Activated naive CD8-positive, alpha-beta T cell (primary cell): ENCODE measurements at regions not wholly inside any gene's neighbourhood (a gene's known extent, or its start where the extent isn't known, plus 50 kb on each side); places are given as distances from the start of the nearest gene placed in this dataset.
"Not testable (repeated sequence)": the region's sequence is repeated elsewhere in the genome, so short reads cannot be mapped to it uniquely, and the experiment has no call there.

ENCODE experiments used
- H3K27ac Mint-ChIP-seq: one replicate; pipeline ENCODE4 v1.8.0; 2021; ENCODE audit warnings: mixed read lengths
- H3K27me3 Mint-ChIP-seq: one replicate; pipeline ENCODE4 v1.8.0; 2021; ENCODE audit warnings: mixed read lengths
- H3K36me3 Mint-ChIP-seq: one replicate; pipeline ENCODE4 v1.8.0; 2021; ENCODE audit warnings: mixed read lengths
- H3K4me1 Mint-ChIP-seq: one replicate; pipeline ENCODE4 v1.8.0; 2021; ENCODE audit warnings: low read depth, mixed read lengths
- H3K4me3 Mint-ChIP-seq: one replicate; pipeline ENCODE4 v1.8.0; 2021; ENCODE audit warnings: mild to moderate bottlenecking, mixed read lengths
- H3K9me3 Mint-ChIP-seq: one replicate; pipeline ENCODE4 v1.8.0; 2021; ENCODE audit warnings: low read depth, mixed read lengths

DNA sequence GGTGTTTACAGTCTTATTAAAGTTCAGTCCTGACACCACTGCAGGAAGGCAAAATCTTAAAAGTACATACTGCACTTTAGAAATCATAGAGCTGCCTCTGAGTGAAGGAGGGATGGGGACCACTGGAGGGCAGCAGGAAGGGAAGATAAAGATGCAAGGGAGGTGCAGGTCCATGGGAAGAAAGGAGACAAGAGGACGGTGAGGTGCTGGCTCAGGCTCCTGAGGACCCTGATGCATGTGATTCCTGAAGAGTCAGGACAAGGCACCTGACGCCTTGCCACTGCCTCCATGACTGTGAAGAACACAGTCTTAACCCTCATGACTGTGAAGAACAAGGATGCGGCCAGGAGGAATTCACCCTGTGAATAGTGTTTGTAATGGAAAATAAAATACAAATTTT, 116.2 kb upstream of the NPAS2 start:
- Mint-ChIP-seq H3K9me3 (peaks cover 4% of the 10 kb centered on the region), H3K4me3 (no peak overlapping the region), H3K27ac (no peak overlapping the region), H3K27me3 (peaks cover 1% of the 10 kb centered on the region), H3K36me3 (no peaks in the 10 kb centered on the region), H3K4me1 (peaks cover 17% of the 10 kb centered on the region)

GRCh38 chr2:100704156-100704555, 115.8 kb upstream of the NPAS2 start:
- Mint-ChIP-seq H3K36me3 (no peaks in the 10 kb centered on the region), H3K9me3 (peaks cover 4% of the 10 kb centered on the region), H3K4me1 (peaks cover 17% of the 10 kb centered on the region), H3K27me3 (peaks cover 1% of the 10 kb centered on the region), H3K4me3 (no peak overlapping the region), H3K27ac (no peak overlapping the region)

GRCh38 chr2:100704711-100705110, 115.2 kb upstream of the NPAS2 start:
- Mint-ChIP-seq H3K27me3 (peaks cover 1% of the 10 kb centered on the region), H3K36me3 (no peaks in the 10 kb centered on the region), H3K27ac (no peak overlapping the region), H3K4me3 (no peak overlapping the region), H3K9me3 (peaks cover 4% of the 10 kb centered on the region), H3K4me1 (peaks cover 17% of the 10 kb centered on the region)

GRCh38 chr2:100707016-100707947, 112.7 kb upstream of the NPAS2 start:
- no peaks in the 10 kb centered on the region for H3K27me3 Mint-ChIP-seq
- H3K36me3 Mint-ChIP-seq, result no peaks in the 10 kb centered on the region
- no peak overlapping the region for H3K27ac Mint-ChIP-seq
- H3K4me1 Mint-ChIP-seq, result peaks cover 17% of the 10 kb centered on the region
- H3K9me3 Mint-ChIP-seq, result no peaks in the 10 kb centered on the region
- H3K4me3 Mint-ChIP-seq, result no peak overlapping the region

GRCh38 chr2:100708333-100708732, 111.6 kb upstream of the NPAS2 start:
- H3K27me3 Mint-ChIP-seq, result no peaks in the 10 kb centered on the region
- H3K4me3 Mint-ChIP-seq, result no peak overlapping the region
- H3K27ac Mint-ChIP-seq, result no peak overlapping the region
- peaks cover 17% of the 10 kb centered on the region for H3K4me1 Mint-ChIP-seq
- H3K36me3 Mint-ChIP-seq, result no peaks in the 10 kb centered on the region
- H3K9me3 Mint-ChIP-seq, result no peaks in the 10 kb centered on the region

DNA sequence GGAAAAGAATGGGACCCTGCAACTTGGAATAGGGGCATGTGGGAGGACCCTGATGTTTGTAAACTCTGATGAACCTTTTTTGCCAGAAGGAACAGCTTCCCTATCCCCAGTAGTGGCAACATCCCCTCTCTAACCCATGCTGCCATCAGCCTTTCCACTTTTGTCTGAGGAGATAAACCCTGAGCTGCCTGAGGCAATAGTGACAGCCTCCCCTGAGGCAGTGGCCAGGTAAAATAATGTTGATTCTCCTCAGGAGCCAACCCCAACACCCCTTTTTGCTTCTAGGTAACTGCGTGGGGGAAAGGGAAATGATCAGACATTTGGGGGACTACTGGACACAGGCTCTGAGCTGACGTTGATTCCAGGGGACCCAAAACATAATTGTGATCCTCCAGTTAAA, 106.8 kb upstream of the NPAS2 start:
- no peak overlapping the region for H3K27ac Mint-ChIP-seq
- no peaks in the 10 kb centered on the region for H3K9me3 Mint-ChIP-seq

DNA sequence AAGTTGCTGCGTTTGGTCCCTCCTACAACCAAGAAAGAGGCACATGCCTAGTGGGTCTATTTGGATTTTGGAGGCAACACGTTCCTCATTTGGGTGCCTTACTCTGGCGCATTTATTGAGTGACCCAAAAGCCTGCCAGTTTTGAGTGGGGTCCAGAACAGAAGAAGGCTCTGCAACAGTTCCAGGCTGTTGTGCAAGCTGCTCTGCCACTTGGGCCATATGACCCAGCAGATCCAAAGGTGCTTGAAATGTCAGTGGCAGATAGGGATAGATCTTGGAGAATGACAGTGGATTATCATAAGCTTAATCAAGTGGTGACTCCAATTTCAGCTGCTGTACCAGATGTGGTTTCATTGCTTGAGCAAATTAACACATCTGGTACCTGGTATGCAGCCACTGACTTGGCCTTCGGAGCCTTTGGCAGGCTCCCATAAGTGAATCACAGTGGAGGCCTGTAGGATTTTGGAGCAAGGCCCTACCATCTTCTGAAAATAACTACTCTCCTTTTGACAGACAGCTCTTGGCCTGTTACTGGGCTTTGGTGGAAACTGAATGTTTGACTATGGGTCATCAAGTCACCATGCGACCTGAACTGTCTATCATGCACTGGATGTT, 105.4 kb upstream of the NPAS2 start:
- not testable (repeated sequence) for H3K27ac Mint-ChIP-seq, H3K4me3 Mint-ChIP-seq, H3K4me1 Mint-ChIP-seq, H3K36me3 Mint-ChIP-seq, H3K9me3 Mint-ChIP-seq, H3K27me3 Mint-ChIP-seq

More for the DNA sequence above, 106.8 kb upstream of the NPAS2 start:
- H3K4me1 Mint-ChIP-seq, result peaks cover 1% of the 10 kb centered on the region
- H3K27me3 Mint-ChIP-seq, result no peaks in the 10 kb centered on the region
- no peak overlapping the region for H3K4me3 Mint-ChIP-seq
- H3K36me3 Mint-ChIP-seq, result peaks cover 2% of the 10 kb centered on the region

DNA sequence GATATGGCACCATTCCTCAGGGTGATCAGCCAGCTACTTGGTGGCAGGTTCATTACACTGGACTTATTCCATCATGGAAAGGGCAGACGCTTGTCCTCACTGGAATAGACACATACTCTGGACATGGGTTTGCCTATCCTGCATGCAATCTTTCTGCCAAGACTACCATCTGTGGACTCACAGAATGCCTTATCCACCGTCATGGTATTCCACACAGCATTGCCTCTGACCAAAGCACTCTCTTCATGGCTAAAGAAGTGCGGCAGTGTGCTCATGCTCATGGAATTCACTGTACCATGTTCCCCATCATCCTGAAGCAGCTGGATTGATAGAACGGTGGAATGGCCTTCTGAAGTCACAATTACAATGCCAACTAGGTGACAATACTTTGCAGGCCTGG, 104.1 kb upstream of the NPAS2 start:
- not testable (repeated sequence) for H3K27ac Mint-ChIP-seq, H3K36me3 Mint-ChIP-seq, H3K4me1 Mint-ChIP-seq, H3K9me3 Mint-ChIP-seq, H3K27me3 Mint-ChIP-seq, H3K4me3 Mint-ChIP-seq

GRCh38 chr2:100716581-100716980, 103.4 kb upstream of the NPAS2 start:
- H3K36me3 Mint-ChIP-seq, result peaks cover 2% of the 10 kb centered on the region
- no peak overlapping the region for H3K4me3 Mint-ChIP-seq
- H3K27ac Mint-ChIP-seq, result no peak overlapping the region
- H3K4me1 Mint-ChIP-seq, result no peaks in the 10 kb centered on the region
- H3K27me3 Mint-ChIP-seq, result no peaks in the 10 kb centered on the region
- H3K9me3 Mint-ChIP-seq, result no peaks in the 10 kb centered on the region

- no peak overlapping the region for H3K27ac Mint-ChIP-seq
- peaks cover 2% of the 10 kb centered on the region for H3K36me3 Mint-ChIP-seq
- no peaks in the 10 kb centered on the region for H3K27me3 Mint-ChIP-seq
- H3K4me1 Mint-ChIP-seq, result no peaks in the 10 kb centered on the region
- H3K4me3 Mint-ChIP-seq, result no peak overlapping the region
- no peaks in the 10 kb centered on the region for H3K9me3 Mint-ChIP-seq
Observed at GRCh38 chr2:100718065-100718629, 101.8 kb upstream of the NPAS2 start.

DNA sequence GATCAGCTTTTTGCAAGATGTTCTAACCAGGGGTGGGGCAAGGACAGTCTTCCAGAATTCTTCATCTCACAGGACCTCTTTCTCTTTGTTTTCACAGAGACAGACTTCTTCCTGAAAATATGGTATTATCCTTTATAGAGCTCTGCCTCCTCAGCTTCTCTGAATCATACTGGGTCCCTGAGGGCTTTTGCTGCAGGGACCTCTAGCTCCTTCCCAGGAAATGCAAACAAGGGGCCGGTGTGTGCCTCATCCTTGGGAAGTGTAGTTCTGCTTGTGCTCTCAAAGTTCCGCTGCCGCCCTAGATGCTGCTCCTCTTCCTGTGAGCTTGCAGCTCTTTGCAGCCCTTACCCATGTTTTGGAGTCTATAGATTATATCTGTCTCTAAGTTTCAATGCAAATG, 99.5 kb upstream of the NPAS2 start:
- no peaks in the 10 kb centered on the region for H3K27me3 Mint-ChIP-seq
- H3K9me3 Mint-ChIP-seq, result no peaks in the 10 kb centered on the region
- no peaks in the 10 kb centered on the region for H3K4me1 Mint-ChIP-seq
- H3K4me3 Mint-ChIP-seq, result no peak overlapping the region
- H3K27ac Mint-ChIP-seq, result no peak overlapping the region
- H3K36me3 Mint-ChIP-seq, result no peaks in the 10 kb centered on the region

DNA sequence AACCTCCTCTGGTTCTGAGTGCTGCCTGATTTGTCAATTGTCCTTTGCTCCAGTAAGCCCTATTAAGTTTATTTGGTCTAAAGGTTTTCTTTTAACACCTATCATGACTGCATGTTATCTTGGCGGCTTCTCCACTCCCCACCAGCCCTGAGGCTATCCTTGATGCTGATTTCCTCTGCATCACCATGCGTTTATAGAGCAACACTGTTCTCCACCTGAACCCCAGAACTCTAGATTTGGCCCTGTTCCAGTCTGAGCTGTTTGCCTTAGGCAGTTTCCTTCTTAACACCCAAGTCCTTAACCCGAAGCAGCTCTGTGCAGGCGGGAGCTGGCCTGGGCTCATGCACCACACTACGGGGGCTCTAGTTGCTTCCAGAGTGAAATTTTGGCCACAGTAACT, 98.2 kb upstream of the NPAS2 start:
- Mint-ChIP-seq H3K4me3 (no peak overlapping the region), H3K36me3 (no peaks in the 10 kb centered on the region), H3K4me1 (no peaks in the 10 kb centered on the region), H3K27ac (no peak overlapping the region), H3K9me3 (no peaks in the 10 kb centered on the region), H3K27me3 (no peaks in the 10 kb centered on the region)

GRCh38 chr2:100722125-100722524, 97.8 kb upstream of the NPAS2 start:
- H3K4me3 Mint-ChIP-seq, result no peak overlapping the region
- no peaks in the 10 kb centered on the region for H3K36me3 Mint-ChIP-seq
- no peaks in the 10 kb centered on the region for H3K9me3 Mint-ChIP-seq
- no peaks in the 10 kb centered on the region for H3K27me3 Mint-ChIP-seq
- no peaks in the 10 kb centered on the region for H3K4me1 Mint-ChIP-seq
- H3K27ac Mint-ChIP-seq, result no peak overlapping the region

GRCh38 chr2:100726866-100727265, 93.1 kb upstream of the NPAS2 start:
- peaks cover 4% of the 10 kb centered on the region for H3K9me3 Mint-ChIP-seq
- H3K4me3 Mint-ChIP-seq, result no peak overlapping the region
- peaks cover 3% of the 10 kb centered on the region for H3K27me3 Mint-ChIP-seq
- no peaks in the 10 kb centered on the region for H3K4me1 Mint-ChIP-seq
- H3K27ac Mint-ChIP-seq, result no peak overlapping the region
- peaks cover 2% of the 10 kb centered on the region for H3K36me3 Mint-ChIP-seq

GRCh38 chr2:100730290-100730868, 89.6 kb upstream of the NPAS2 start:
- Mint-ChIP-seq H3K9me3 (peaks cover 4% of the 10 kb centered on the region), H3K4me3 (no peak overlapping the region), H3K27me3 (peaks cover 3% of the 10 kb centered on the region), H3K4me1 (no peaks in the 10 kb centered on the region), H3K36me3 (peaks cover 2% of the 10 kb centered on the region), H3K27ac (no peak overlapping the region)
